IMR-90 (cell line): ENCODE measurements at regions not wholly inside any gene's neighbourhood (a gene's known extent, or its start where the extent isn't known, plus 50 kb on each side); places are given as distances from the start of the nearest gene placed in this dataset.

ENCODE experiments used
- ATAC-seq: fragments of 200-7000 bp; cut with Tn5 transposase; 2 replicates; pipeline ENCODE4 v1.9.1; 2020; ENCODE audit warnings: low read depth, mild to moderate bottlenecking, moderate library complexity
- BruUV-seq: library from RNA; stranded (reverse); fragments of 400-500 nt; replicated peaks from 2 replicates; lab custom pipeline; 2021; lab: Mats Ljungman, UMichigan
- CTCF ChIA-PET: fragments of 300-600 bp; formaldehyde crosslinking; extraction: SDS; loops from one replicate; lab custom pipeline; 2021; ENCODE audit warnings: antibody characterized with exemption; lab: Yijun Ruan, JAX
- POLR2A ChIA-PET: fragments of 300-600 bp; sonication (Branson Sonifier 250); formaldehyde crosslinking; loops from one replicate; lab custom pipeline; 2022; ENCODE audit warnings: antibody characterized with exemption; ENCODE audit not compliant: unreplicated experiment; lab: Charles Lee
- DNase-seq: peaks from one replicate; pipeline ENCODE4 v3.0.0; 2013
- H2AFZ ChIP-seq: replicated peaks from 2 replicates; pipeline ENCODE3; 2013; ENCODE audit warnings: low read length, mild to moderate bottlenecking; ENCODE audit not compliant: poor library complexity
- H2AK5ac ChIP-seq: 2 replicates; pipeline ENCODE4 v1.6.1; 2013; ENCODE audit warnings: low read depth, low read length, inconsistent platforms
- H2AK9ac ChIP-seq: replicated peaks from 2 replicates; pipeline ENCODE3; 2013; ENCODE audit warnings: mild to moderate bottlenecking, low read depth, low read length, moderate library complexity; ENCODE audit not compliant: poor library complexity
- H2BK120ac ChIP-seq: 2 replicates; pipeline ENCODE4 v1.6.1; 2013; ENCODE audit warnings: low read depth, low read length, inconsistent platforms
- H2BK15ac ChIP-seq: 3 replicates; pipeline ENCODE4 v1.6.1; 2013; ENCODE audit warnings: low read depth, low read length, inconsistent platforms
- H2BK20ac ChIP-seq: 2 replicates; pipeline ENCODE4 v1.6.1; 2013; ENCODE audit warnings: low read depth, mild to moderate bottlenecking, inconsistent platforms, low read length, moderate library complexity
- H2BK5ac ChIP-seq: 2 replicates; pipeline ENCODE4 v1.6.1; 2013; ENCODE audit warnings: mild to moderate bottlenecking, low read depth, low read length, inconsistent platforms; ENCODE audit not compliant: poor library complexity, severe bottlenecking
- H3K14ac ChIP-seq: replicated peaks from 2 replicates; pipeline ENCODE4 v1.6.1; 2013; ENCODE audit warnings: low read depth, low read length, inconsistent platforms
- H3K18ac ChIP-seq: 2 replicates; pipeline ENCODE4 v1.6.1; 2013; ENCODE audit warnings: low read depth, low read length, control low read depth
- H3K23ac ChIP-seq: 2 replicates; pipeline ENCODE4 v1.6.1; 2013; ENCODE audit warnings: low read depth, low read length, inconsistent platforms
- H3K27ac ChIP-seq: 2 replicates; pipeline ENCODE4 v1.5.1; 2013; ENCODE audit warnings: mild to moderate bottlenecking, control low read depth, low read length; ENCODE audit not compliant: insufficient read depth
- H3K27me3 ChIP-seq: 2 replicates; pipeline ENCODE4 v1.6.1; 2013; ENCODE audit warnings: low read length; ENCODE audit not compliant: control insufficient read depth, insufficient read depth
- H3K36me3 ChIP-seq: 2 replicates; pipeline ENCODE4 v1.6.1; 2013; ENCODE audit warnings: low read length, mixed read lengths; ENCODE audit not compliant: control insufficient read depth, insufficient read depth
- H3K4ac ChIP-seq: 2 replicates; pipeline ENCODE4 v1.6.1; 2013; ENCODE audit warnings: low read depth, low read length, inconsistent platforms
- H3K4me1 ChIP-seq: 2 replicates; pipeline ENCODE4 v1.6.1; 2013; ENCODE audit warnings: low read length, mixed read lengths; ENCODE audit not compliant: control insufficient read depth, insufficient read depth
- H3K4me2 ChIP-seq: 2 replicates; pipeline ENCODE4 v1.6.1; 2013; ENCODE audit warnings: low read depth, mild to moderate bottlenecking, control low read depth, low read length, moderate library complexity
- H3K4me3 ChIP-seq: 2 replicates; pipeline ENCODE4 v1.5.1; 2013; ENCODE audit warnings: low read depth, mild to moderate bottlenecking, control low read depth, low read length, moderate library complexity; ENCODE audit not compliant: insufficient read depth
- H3K56ac ChIP-seq: 2 replicates; pipeline ENCODE4 v1.6.1; 2013; ENCODE audit warnings: low read length, inconsistent platforms; ENCODE audit not compliant: insufficient read depth; ENCODE audit errors: extremely low read depth
- H3K79me1 ChIP-seq, 2 experiments: 2 replicates each; pipeline ENCODE4 v1.6.1; 2013; ENCODE audit warnings: low read length in 2 of 2, inconsistent platforms in 1 of 2, low read depth in 1 of 2
- H3K9ac ChIP-seq: 2 replicates; pipeline ENCODE4 v1.6.1; 2013; ENCODE audit warnings: low read depth, low read length, control low read depth
- H3K9me1 ChIP-seq: 2 replicates; pipeline ENCODE4 v1.6.1; 2013; ENCODE audit warnings: low read length, inconsistent platforms; ENCODE audit not compliant: insufficient read depth
- H3K9me3 ChIP-seq: 2 replicates; pipeline ENCODE4 v1.6.1; 2013; ENCODE audit warnings: low read length; ENCODE audit not compliant: control insufficient read depth, insufficient read depth
- H4K20me1 ChIP-seq: 2 replicates; pipeline ENCODE4 v1.6.1; 2013; ENCODE audit warnings: low read length, inconsistent platforms; ENCODE audit not compliant: insufficient read depth
- H4K5ac ChIP-seq: 2 replicates; pipeline ENCODE4 v1.6.1; 2013; ENCODE audit warnings: mild to moderate bottlenecking, low read depth, low read length, control low read depth
- H4K8ac ChIP-seq, 2 experiments: 2 replicates each; pipeline ENCODE4 v1.6.1; 2013; ENCODE audit warnings: low read depth in 2 of 2, low read length in 2 of 2, control low read depth in 1 of 2, inconsistent platforms in 1 of 2
- H4K91ac ChIP-seq: 2 replicates; pipeline ENCODE4 v1.6.1; 2013; ENCODE audit warnings: low read depth, low read length, inconsistent platforms; ENCODE audit not compliant: insufficient read depth
- CEBPB ChIP-seq: IDR thresholded peaks from 2 replicates; pipeline ENCODE4 v1.6.1; 2012; ENCODE audit warnings: low read depth, low read length, improper control_type of control experiment
- FOS ChIP-seq: fragments of 150-350 bp; IDR thresholded peaks from 2 replicates; pipeline ENCODE4 v1.6.1; 2016; ENCODE audit warnings: low read depth, low read length
- MAFK ChIP-seq: IDR thresholded peaks from 2 replicates; pipeline ENCODE4 v1.6.1; 2012; ENCODE audit warnings: low read depth, low read length, improper control_type of control experiment
- MAZ ChIP-seq: IDR thresholded peaks from 2 replicates; pipeline ENCODE4 v1.6.1; 2012; ENCODE audit warnings: low read depth, mild to moderate bottlenecking, low read length, improper control_type of control experiment, moderate library complexity, borderline replicate concordance
- MXI1 ChIP-seq: IDR thresholded peaks from 2 replicates; pipeline ENCODE4 v1.6.1; 2012; ENCODE audit warnings: low read depth, mild to moderate bottlenecking, low read length, moderate library complexity, borderline replicate concordance
- POLR2A ChIP-seq: IDR thresholded peaks from 2 replicates; pipeline ENCODE4 v1.6.1; 2012; ENCODE audit warnings: mild to moderate bottlenecking, low read depth, low read length
- RCOR1 ChIP-seq: IDR thresholded peaks from 2 replicates; pipeline ENCODE4 v1.6.1; 2012; ENCODE audit warnings: mild to moderate bottlenecking, low read length, improper control_type of control experiment; ENCODE audit not compliant: insufficient replicate concordance
- SMC3 ChIP-seq: fragments of 150-350 bp; IDR thresholded peaks from 2 replicates; pipeline ENCODE4 v1.6.1; 2016; ENCODE audit warnings: low read depth, mild to moderate bottlenecking, antibody characterized with exemption, low read length, moderate library complexity
- WGBS, 2 experiments: methylation state at CpG; one replicate each; pipeline versions ENCODE4 v1.1.5 to v1.1.7; 2013; ENCODE audit warnings: missing lambda C conversion rate in 2 of 2; ENCODE audit not compliant: insufficient read length in 1 of 2; ENCODE audit errors: extremely low coverage in 2 of 2; 5-methylcytosine and 5-hydroxymethylcytosine counted together
- dilution Hi-C: fragments of 300-500 bp; cut with HindIII; formaldehyde crosslinking; loops from one replicate; pipeline ENCODE4 v1.14.3; 2018; ENCODE audit warnings: low sequenced_read_pairs; ENCODE audit not compliant: unreplicated experiment
- in situ Hi-C: fragments of 300-500 bp; cut with MboI; formaldehyde crosslinking; loops from 3 replicates; pipeline ENCODE4 v1.14.3; 2019; ENCODE audit warnings: low sequenced_read_pairs, inconsistent platforms, mixed read lengths
- intact Hi-C: fragments of 100-400 bp; cut with micrococcal nuclease; formaldehyde crosslinking; loops from 2 replicates; pipeline ENCODE4 v1.10.0; 2022
- TF ChIP-seq, protein P1 (sequence below): fragments of 150-350 bp; IDR thresholded peaks from 2 replicates; pipeline ENCODE4 v1.6.1; 2016; ENCODE audit warnings: low read depth, mild to moderate bottlenecking, low read length, moderate library complexity, borderline replicate concordance

DNA sequence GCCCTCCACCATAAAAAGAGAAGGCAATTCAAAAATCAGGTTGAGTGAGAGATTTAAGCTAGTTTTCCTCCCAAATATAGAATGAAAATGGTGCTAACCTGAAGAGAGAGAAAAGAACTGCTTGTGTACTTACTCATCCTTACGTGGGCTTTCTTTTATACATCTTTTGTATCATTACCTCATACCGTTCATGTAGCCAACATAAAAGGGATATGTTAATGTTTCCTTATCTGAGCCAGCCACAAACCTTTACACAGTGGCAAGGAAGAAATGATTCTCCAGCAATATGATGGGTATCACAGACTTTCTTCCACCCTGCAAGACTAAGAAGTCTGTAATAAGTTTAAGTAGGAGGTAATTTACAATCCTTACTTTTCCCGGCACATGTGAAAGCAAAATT, 600.8 kb upstream of the ZNF385D start:
- dilution Hi-C loops, result no loop called here

More for the DNA sequence above, 600.8 kb upstream of the ZNF385D start:
- Histone ChIP-seq H2BK5ac (no peak overlapping the region), H3K4ac (no peak overlapping the region), H2AFZ (no peak overlapping the region), H3K56ac (no peak overlapping the region), H3K9ac (no peak overlapping the region), H3K4me2 (no peak overlapping the region), H2BK20ac (no peak overlapping the region), H3K9me3 (no peaks in the 10 kb centered on the region; the same call in 1 of the 2 replicates), H3K36me3 (no peaks in the 10 kb centered on the region), H2BK120ac (no peak overlapping the region), H4K8ac (no peak overlapping the region), H4K5ac (no peak overlapping the region), H3K9me1 (no peaks in the 10 kb centered on the region), H2BK15ac (no peak overlapping the region), H3K4me1 (no peaks in the 10 kb centered on the region), H3K4me3 (no peak overlapping the region), H3K79me1 (no peaks in the 10 kb centered on the region), H2AK5ac (no peak overlapping the region), H4K91ac (no peak overlapping the region), H4K20me1 (no peaks in the 10 kb centered on the region), H3K14ac (no peak overlapping the region), H3K27me3 (no peaks in the 10 kb centered on the region), H3K27ac (no peak overlapping the region), H2AK9ac (no peak overlapping the region), H3K18ac (no peak overlapping the region), H3K23ac (no peak overlapping the region)
- TF ChIP-seq POLR2A, result no peak
- no peak for TF ChIP-seq FOS
- TF ChIP-seq MXI1, result no peak
- TF ChIP-seq, protein P1, sequence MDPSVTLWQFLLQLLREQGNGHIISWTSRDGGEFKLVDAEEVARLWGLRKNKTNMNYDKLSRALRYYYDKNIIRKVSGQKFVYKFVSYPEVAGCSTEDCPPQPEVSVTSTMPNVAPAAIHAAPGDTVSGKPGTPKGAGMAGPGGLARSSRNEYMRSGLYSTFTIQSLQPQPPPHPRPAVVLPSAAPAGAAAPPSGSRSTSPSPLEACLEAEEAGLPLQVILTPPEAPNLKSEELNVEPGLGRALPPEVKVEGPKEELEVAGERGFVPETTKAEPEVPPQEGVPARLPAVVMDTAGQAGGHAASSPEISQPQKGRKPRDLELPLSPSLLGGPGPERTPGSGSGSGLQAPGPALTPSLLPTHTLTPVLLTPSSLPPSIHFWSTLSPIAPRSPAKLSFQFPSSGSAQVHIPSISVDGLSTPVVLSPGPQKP, result no peak
- TF ChIP-seq MAFK, result no peak
- TF ChIP-seq CEBPB, result no peak
- no peak for TF ChIP-seq SMC3
- no peak for TF ChIP-seq MAZ
- TF ChIP-seq RCOR1, result no peak
- POLR2A ChIA-PET, result no interaction called here
- WGBS, 2 experiments, result no CpG with 5 or more reads among the region's 3 CpGs
- CTCF ChIA-PET, result no interaction called here
- intact Hi-C loops, result no loop called here
- ATAC-seq (no peak), DNase-seq (no peak)
- no TSS peak for BruUV-seq
- in situ Hi-C loops, result no loop called here
